HepG2 (cell line): ENCODE measurements at regions not wholly inside any gene's neighbourhood (a gene's known extent, or its start where the extent isn't known, plus 50 kb on each side); places are given as distances from the start of the nearest gene placed in this dataset.

Experiments used
- CENPT ChIP-seq: sonication (generic); formaldehyde crosslinking; IDR thresholded peaks from 2 replicates; pipeline ENCODE4 v1.8.0; 2022; ENCODE audit warnings: low read depth, mild to moderate bottlenecking, moderate library complexity, missing genetic modification reagents
- HNF4A ChIP-seq: sonication (generic); formaldehyde crosslinking; IDR thresholded peaks from 2 replicates; pipeline ENCODE4 v1.4.0; 2020; ENCODE audit warnings: missing genetic modification reagents
- HOXD1 ChIP-seq: sonication (generic); formaldehyde crosslinking; IDR thresholded peaks from 2 replicates; pipeline ENCODE4 v1.5.0; 2020; ENCODE audit warnings: missing genetic modification reagents
- MIXL1 ChIP-seq: IDR thresholded peaks from 2 replicates; pipeline ENCODE4 v1.6.1; 2016
- ZBTB8A ChIP-seq: sonication (generic); formaldehyde crosslinking; IDR thresholded peaks from 2 replicates; pipeline ENCODE4 v1.4.0; 2020; ENCODE audit warnings: mild to moderate bottlenecking, low read depth, missing genetic modification reagents, borderline replicate concordance
- ZMYM3 ChIP-seq: sonication (generic); formaldehyde crosslinking; IDR thresholded peaks from 2 replicates; pipeline ENCODE4 v1.5.1; 2020; ENCODE audit warnings: mild to moderate bottlenecking, missing genetic modification reagents
- ZNF570 ChIP-seq: sonication (generic); formaldehyde crosslinking; IDR thresholded peaks from 2 replicates; pipeline ENCODE4 v1.4.0; 2020; ENCODE audit warnings: mild to moderate bottlenecking, missing genetic modification reagents, borderline replicate concordance
- ZNF768 ChIP-seq: sonication (generic); formaldehyde crosslinking; IDR thresholded peaks from 2 replicates; pipeline ENCODE4 v1.4.0; 2020; ENCODE audit warnings: missing genetic modification reagents
- TF ChIP-seq, protein P1 (sequence below): sonication (generic); formaldehyde crosslinking; IDR thresholded peaks from 2 replicates; pipeline ENCODE4 v1.4.0; 2020; ENCODE audit warnings: missing genetic modification reagents, borderline replicate concordance
- TF ChIP-seq, protein P2 (sequence below): sonication (generic); IDR thresholded peaks from 2 replicates; pipeline ENCODE4 v1.6.1; 2016; ENCODE audit warnings: low read depth, borderline replicate concordance

DNA sequence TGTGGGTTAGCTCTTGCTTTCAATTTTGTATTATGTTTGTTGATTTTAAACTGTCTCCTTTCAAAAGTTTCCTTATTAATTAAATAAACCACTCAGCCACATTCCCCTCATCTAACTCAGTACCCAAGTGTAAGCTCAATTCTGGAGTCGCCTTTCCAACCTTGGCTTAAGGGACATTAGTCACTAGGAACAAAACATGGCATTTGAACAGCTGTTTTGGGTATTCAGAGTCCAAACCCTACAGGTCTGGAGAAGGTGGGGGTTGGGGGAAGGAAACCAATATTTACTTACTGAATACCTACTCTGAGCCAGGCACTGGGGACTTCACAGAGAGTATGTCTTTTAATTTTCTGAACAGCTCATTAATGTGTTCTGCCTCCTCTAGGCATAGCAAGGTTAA lies 117.2 kb upstream of the JUN start (continued):
- peak; percentile 31; the same call in 1 of the 2 replicates for TF ChIP-seq HNF4A
- no peak for TF ChIP-seq HOXD1 (CRISPR knock-in tag)
- TF ChIP-seq ZNF768 (CRISPR knock-in tag): peak; percentile 26; the same call in 1 of the 2 replicates
- TF ChIP-seq, protein P1, sequence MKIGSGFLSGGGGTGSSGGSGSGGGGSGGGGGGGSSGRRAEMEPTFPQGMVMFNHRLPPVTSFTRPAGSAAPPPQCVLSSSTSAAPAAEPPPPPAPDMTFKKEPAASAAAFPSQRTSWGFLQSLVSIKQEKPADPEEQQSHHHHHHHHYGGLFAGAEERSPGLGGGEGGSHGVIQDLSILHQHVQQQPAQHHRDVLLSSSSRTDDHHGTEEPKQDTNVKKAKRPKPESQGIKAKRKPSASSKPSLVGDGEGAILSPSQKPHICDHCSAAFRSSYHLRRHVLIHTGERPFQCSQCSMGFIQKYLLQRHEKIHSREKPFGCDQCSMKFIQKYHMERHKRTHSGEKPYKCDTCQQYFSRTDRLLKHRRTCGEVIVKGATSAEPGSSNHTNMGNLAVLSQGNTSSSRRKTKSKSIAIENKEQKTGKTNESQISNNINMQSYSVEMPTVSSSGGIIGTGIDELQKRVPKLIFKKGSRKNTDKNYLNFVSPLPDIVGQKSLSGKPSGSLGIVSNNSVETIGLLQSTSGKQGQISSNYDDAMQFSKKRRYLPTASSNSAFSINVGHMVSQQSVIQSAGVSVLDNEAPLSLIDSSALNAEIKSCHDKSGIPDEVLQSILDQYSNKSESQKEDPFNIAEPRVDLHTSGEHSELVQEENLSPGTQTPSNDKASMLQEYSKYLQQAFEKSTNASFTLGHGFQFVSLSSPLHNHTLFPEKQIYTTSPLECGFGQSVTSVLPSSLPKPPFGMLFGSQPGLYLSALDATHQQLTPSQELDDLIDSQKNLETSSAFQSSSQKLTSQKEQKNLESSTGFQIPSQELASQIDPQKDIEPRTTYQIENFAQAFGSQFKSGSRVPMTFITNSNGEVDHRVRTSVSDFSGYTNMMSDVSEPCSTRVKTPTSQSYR (CRISPR knock-in tag): peak; percentile 28; the same call in 1 of the 2 replicates
- TF ChIP-seq MIXL1 (CRISPR knock-in tag): no peak
- no peak for TF ChIP-seq CENPT (CRISPR knock-in tag)
- TF ChIP-seq, protein P2, sequence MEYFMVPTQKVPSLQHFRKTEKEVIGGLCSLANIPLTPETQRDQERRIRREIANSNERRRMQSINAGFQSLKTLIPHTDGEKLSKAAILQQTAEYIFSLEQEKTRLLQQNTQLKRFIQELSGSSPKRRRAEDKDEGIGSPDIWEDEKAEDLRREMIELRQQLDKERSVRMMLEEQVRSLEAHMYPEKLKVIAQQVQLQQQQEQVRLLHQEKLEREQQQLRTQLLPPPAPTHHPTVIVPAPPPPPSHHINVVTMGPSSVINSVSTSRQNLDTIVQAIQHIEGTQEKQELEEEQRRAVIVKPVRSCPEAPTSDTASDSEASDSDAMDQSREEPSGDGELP: peak; percentile 70; the same call in 1 of the 2 replicates
- TF ChIP-seq ZBTB8A (CRISPR knock-in tag): no peak
- no peak for TF ChIP-seq ZMYM3 (CRISPR knock-in tag)
- no peak for TF ChIP-seq ZNF570
